ENCODE measurements at regions not wholly inside any gene's neighbourhood (a gene's known extent, or its start where the extent isn't known, plus 50 kb on each side); places are given as distances from the start of the nearest gene placed in this dataset.

GRCh38 chr15:70272565-70273355 lies 175.0 kb upstream of the TLE3 start:
- DNase-seq, result no peak

DNA sequence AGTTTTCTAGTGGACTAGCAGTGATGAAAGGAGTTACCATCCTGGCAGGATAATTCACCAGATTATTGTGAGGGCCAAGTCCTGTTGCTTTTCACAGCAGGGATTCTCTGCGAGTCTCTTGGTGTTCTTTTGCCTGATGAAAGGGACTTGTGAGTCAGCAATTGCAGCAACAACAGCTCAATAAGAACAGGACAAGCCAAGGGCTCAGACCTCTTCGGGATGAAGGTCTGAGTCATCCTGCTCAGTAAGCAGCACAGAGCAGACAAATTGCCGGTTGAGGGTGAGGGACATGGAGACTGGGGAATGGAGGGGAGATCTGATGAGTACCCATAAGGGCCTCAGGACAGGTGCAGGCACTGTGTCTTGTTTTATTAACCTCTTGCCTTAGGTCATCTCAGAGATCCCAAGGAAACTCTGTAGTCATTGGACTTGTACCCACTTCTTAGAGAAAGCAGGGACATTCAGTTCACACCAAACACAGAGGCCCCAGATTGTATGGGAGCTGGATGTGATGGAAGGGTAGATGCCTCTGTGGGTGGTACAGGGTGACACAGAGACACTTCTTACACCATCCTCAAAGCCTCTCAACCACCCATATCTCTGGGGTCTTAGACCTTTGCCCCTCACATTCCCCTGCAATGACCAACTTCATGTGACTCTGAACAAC lies 173.8 kb upstream of the TLE3 start:
- no peak for DNase-seq

DNA sequence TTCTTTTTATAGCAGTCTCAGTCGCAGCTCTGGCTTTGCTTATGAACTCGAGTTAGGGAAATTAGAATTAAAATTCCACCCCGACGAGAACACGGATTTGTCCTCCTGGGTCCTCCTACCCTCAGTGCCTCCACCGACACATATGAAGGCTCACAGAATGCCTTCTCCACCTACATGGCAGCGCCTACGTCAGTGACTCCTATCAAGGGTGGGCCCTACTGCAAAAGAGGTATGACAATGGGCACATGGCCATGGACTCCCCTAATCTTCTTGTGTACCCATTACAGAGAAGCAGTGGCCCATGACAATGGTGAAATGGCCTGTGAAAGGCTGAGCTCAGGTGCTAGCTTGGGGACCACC lies 173.0 kb upstream of the TLE3 start:
- DNase-seq, result no peak

GRCh38 chr15:70269991-70270751 lies 172.5 kb upstream of the TLE3 start:
- DNase-seq, result peak; percentile 69

DNA sequence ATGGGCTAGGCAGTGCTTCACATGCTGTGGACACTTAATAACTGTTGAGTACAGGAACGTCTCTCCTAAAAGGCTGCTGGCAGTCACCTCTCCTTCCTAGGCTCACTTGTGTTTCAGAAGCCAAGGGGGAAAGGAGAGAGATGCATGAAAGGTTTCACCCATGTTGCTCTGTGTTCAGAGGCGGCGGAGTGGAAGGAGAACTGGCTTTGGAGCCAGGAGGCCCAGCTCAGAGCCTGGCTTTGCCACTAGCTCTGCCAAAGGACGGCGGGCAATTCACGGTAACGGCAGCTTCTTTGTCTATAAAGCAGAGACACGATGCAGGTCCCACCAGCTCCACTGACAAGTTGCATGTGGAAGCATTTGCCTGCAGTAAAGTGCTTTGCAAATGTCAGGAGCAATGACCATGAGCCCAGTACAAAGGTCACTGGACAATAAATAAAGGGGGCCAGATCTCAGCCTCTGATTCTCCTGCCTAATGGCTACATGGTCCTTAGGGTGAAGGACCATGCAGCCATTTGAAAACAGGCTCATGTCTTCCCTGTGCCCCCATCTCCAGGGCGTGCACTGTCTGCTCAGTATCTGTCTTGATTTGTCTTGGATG lies 171.7 kb upstream of the TLE3 start:
- DNase-seq, result no peak

- DNase-seq, result no peak
Observed at GRCh38 chr15:70268698-70269251, 171.1 kb upstream of the TLE3 start.

DNA sequence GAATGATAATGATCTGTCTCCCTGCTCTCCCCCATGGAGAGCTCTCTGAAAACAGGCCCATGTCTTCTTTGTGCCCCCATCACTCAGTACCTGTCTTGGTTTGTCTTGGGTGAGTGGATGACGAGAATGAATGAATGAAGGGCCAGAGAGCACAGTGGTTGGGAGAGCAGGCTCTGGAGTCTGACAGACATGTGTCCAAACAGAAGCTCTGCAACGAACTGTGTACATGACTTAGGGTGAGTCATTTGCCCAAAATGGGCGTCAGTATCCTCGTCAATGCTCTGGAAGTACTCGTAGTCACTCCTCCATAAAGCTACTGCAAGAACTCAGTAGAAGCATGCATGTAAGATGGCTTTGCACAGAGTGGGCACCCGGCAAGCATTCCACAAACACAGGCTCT lies 170.2 kb upstream of the TLE3 start:
- DNase-seq, result no peak

DNA sequence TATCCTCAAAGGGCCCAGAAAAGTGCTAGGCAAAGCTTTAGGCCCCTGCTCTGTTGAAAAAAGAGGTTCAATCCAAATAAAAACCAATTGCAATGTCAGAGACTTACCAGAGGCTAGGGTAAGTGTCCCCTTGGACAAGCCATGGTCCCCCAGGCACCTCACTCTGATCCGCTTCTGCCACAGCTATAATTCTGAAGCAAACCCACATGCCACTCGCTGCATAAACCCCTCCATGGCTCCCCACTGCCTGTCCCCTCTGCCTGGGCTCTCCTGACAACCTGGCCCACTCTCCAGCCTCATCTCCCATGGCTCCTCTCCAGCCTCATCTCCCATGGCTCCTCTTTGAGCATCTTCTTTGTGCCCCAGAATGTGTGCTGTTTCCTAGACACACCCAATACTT lies 169.6 kb upstream of the TLE3 start:
- DNase-seq, result no peak

DNA sequence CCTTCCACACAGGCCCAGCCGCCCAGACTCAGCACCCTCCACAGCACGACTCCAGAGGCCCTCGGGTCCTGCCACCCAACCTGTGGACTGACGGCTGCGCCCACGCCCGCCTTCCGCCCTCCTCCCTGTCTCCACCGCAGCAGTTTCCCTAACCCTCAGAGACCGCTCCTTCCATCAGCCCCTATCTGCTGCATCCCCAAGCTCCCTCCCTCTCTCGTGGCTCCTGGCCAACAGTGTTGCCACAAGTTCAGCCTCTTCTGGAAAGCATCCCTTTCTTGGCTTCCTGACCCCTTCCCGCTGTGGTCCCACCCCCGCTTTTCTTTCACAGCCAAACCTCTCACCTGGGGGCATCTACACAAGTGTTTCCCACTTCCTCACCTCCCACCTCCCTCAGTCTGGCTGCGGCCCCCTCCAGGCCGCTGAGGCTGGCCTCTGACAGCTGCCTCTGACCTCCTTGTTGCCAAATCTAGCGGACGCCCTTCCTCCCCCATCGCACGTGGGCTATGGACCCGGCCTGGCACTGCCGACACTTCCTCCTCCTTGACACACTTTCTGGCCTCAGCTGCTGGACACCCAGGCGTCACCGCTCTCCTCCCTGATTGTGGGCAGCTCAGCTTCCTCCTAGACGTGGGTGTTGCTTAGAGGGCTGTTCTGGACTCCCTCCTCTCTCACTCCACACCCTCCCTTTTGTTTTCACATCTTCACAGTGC lies 168.8 kb upstream of the TLE3 start:
- DNase-seq, result no peak

- no peak for DNase-seq
Observed at GRCh38 chr15:70265986-70266385, 168.3 kb upstream of the TLE3 start.

DNA sequence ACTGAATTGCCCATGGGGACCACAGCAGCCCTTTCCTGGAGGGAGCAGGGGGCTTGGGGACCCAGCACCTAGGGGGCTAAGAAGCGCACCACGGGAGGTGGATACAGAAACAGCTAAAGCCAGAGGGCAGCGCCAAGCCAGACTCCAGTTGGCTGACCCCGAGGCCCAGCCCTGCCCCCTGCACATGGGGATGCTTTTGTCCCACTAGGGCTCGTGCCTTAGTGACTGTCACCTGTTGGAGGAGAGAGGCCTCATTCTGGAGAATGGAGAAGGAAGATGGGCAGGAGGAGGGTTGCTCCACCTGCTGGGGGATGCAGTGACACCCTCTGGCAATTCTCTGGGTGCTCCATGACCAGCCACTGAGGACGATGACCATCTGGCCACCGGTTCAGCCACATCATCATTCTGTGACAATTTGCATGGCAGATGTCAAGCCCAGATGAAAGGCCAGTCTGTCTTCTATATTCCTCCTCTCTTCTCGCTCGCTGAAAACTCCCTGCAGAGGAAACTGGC lies 167.8 kb upstream of the TLE3 start:
- DNase-seq, result no peak

DNA sequence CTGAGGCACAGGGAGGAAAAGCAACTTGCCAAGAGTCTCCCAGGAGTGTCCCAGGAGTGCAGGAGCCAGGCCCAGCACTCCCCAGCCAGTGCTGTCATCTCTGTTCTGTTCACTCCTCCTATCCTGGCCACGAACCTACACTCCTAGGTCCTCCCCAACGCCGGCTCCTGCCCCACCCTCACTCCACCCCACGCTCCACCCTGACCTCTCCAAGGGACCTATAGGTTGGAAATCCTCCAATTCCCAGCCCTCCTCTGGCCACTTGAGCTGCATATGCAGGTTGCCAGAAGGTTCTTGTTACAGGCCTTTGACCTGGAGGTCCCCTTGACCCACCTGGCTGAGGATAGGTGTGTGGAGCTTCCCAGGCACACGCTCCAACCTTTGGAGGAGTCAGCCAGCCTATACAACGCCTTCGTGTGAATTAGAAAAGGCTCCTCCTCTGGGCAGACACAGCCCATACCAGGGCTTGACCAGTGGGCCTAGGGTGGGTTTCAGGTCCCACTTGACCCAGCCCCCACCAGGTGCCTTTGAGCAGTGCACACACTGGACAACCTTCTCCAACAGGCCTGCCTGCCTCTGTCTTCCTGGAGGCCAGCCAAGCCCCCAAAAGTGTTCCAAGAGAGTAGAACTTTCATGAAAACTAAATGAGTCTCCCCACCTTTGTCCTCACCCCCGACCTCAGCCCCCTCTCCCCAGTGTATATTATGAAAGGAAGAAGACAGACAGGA lies 167.2 kb upstream of the TLE3 start:
- DNase-seq, result no peak

DNA sequence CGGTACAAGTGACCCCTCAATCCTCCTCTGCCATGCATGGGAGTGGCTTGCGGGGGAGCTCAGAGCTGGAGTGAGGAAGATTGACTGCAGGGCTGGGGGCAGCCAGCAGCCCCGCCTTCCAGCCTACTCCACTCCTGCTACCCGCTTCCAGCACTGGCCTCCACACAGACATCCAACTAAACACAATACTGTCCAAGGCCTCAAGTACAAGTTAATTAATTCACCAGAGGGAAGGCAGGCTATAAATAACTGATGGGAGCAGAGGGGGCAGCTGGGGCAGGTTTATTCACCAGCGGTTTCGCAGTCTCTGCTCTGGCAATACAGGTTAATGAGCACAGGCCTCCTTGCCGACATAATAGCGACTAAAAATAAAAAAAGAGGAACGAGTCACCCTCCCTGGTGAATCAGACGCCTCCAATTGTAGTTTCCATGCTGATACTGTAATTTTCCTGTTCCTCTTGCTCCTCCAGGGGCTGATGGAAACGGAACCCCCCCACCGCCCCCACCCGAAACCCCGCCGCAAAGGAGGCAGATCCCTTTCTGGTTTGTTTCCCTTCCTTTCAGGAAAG lies 166.4 kb upstream of the TLE3 start:
- peak; percentile 51 for DNase-seq

DNA sequence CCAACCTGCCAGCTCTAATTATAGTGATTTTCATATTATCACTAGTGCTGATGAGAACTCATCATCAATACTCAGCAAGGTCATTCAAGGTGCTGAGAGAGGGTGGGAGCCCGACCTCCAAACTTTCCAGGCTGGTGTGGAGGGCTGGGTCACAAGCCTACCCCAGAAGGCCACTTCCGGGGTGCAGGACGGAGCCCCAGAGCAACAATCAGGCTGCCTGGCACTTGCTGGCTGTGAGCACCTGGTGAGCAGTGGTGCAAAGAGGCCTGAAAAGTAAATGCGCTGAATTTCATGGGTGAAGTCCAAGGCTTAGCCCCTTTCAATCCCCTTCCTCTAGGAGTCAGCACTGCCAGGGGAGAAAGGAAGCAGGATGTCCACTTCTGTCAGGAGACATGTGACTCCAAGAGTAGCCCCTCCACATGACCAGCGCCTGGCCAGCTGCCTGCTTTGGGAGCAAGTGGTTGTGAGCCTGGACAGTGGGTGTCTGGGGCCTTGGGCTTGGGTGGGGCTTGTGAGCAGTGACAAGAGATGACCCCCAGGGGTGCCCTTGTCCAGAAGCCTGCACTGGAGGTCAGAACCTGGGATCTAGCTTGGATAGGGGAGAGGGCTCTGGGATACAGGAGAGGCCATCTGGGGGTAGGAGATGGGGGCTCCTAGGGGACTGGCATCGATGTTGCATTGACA lies 165.0 kb upstream of the TLE3 start:
- no peak for DNase-seq

- DNase-seq, result no peak
Observed at GRCh38 chr15:70262171-70262570, 164.5 kb upstream of the TLE3 start.

DNA sequence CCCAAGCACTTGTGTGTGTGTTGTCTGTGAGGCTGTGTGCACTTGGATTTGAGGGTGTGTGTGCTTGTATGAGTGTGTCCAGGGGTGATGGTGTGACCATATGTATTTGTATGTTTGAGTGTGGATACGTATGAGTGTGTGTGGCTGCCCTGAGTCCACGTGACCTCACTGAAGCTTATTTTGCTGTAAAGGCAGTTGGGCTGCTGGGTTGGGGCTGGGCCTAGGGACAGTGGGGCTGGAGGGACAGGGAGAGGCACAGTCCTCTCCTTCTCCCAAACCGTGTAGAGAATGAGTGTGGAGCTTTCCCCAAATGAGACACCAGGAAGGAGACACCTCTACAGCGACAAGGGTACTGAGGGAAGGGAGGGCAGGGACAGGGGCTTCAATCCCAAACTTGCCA lies 163.4 kb upstream of the TLE3 start:
- no peak for DNase-seq

- no peak for DNase-seq
Observed at GRCh38 chr15:70260580-70260979, 162.9 kb upstream of the TLE3 start.

DNA sequence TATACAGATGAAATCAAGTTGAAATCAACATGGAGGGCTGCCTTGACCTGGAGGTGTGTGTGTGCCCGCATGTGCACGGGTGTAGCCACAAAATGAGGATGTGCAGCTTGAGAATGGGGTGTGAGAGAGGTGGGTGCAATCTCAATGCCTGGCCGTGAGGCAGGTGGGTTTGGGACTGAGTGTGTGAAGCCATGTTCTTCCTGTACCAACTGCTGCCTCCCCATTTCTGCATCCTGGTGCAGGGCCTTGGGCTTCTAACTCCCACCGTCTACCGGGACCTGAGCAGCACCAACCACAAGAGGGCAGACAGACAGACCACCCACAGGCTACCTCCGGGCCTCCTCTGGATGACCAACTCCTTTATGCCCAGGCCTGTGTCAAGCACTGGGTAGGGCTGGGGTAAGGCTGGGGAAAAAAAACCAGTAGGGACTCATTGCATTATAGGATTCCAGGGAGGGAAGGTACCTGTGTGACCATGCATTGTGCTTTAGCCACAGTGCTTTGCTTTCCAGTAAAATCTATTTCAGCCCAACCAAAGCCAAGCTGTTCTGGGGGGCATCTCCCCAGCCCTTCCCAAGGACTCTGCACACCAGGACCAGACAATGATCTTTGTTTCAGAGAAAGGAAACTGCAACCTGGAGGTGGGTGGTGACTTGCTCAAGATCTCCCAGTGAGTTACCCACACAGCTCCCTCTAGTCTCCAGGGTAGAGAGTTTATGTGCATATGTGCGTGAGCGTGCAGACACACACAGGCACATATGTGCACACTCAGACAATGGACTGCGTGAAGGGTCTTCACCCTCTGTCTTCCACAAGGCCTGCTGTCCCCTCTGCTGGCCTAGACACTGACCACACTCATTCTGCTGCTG lies 162.2 kb upstream of the TLE3 start:
- no peak for DNase-seq

DNA sequence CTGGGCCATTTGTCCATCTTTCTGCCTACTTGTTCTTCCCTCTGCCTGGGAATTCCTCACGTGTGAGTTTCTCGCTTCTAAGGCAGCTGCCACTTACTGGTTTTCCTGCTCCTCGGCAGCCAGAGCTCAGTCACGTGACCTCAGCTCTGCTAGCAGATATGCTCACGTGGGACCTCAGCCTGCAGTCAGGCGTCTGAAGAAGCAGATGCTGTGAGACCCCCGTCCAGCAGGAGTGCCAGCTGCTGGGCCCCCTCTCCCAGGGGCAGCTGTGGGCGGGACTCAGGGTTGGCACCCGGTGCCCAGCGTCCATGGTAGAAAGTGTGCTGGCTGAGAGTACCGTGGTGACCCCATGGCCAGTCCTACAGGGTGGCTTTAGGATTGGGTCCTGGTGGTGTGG lies 161.3 kb upstream of the TLE3 start:
- peak; percentile 16 for DNase-seq
